A549 (cell line): ENCODE measurements at regions not wholly inside any gene's neighbourhood (a gene's known extent, or its start where the extent isn't known, plus 50 kb on each side); places are given as distances from the start of the nearest gene placed in this dataset.

Experiments used
- ATAC-seq, 2 experiments: fragments of 200-7000 bp in 1 of 2; fragments of >200 bp in 1 of 2; cut with Nextera tagmentation in 1 of 2; cut with Tn5 transposase in 1 of 2; 3 replicates each; pipeline versions ENCODE4 v1.8.0 to v1.9.1; 2018 to 2020; ENCODE audit warnings: mild to moderate bottlenecking in 1 of 2, moderate library complexity in 1 of 2
- CTCF ChIA-PET: fragments of 300-600 bp; sonication (Branson Sonifier 250); formaldehyde crosslinking; extraction: SDS; loops from one replicate; lab custom pipeline; 2021; ENCODE audit warnings: antibody characterized with exemption, inconsistent platforms; lab: Yijun Ruan, JAX
- POLR2A ChIA-PET: fragments of 350-600 bp; formaldehyde crosslinking; extraction: SDS; loops from one replicate; lab custom pipeline; 2021; ENCODE audit warnings: antibody characterized with exemption, inconsistent platforms; lab: Yijun Ruan, JAX
- DNase-seq, 2 experiments: peaks; one replicate each; pipeline versions ENCODE4 v3.0.0 to v3.0.0-alpha.2; 2011 to 2016; ENCODE audit warnings: low read depth in 1 of 2, low spot score in 1 of 2
- FAIRE-seq: peaks from 2 replicates; lab custom pipeline; 2011; peaks lifted over from hg19 to GRCh38; lab: Jason Lieb, UNC
- H3K27ac ChIP-seq, 2 experiments: fragments of >200 bp; sonication (Bioruptor Twin); formaldehyde crosslinking; 3 replicates each; pipeline ENCODE4 v1.5.1; 2016 to 2017
- H3K4me1 ChIP-seq: fragments of >200 bp; sonication (Bioruptor Twin); formaldehyde crosslinking; 3 replicates; pipeline ENCODE4 v1.6.1; 2016
- H3K4me2 ChIP-seq: fragments of >200 bp; sonication (Bioruptor Twin); formaldehyde crosslinking; 3 replicates; pipeline ENCODE4 v1.6.1; 2016
- H3K4me3 ChIP-seq: fragments of >200 bp; sonication (Bioruptor Twin); formaldehyde crosslinking; 3 replicates; pipeline ENCODE4 v1.5.1; 2016
- H3K9me3 ChIP-seq: fragments of >200 bp; sonication (Bioruptor Twin); formaldehyde crosslinking; 3 replicates; pipeline ENCODE4 v1.6.1; 2016
- CBX8 ChIP-seq: fragments of 200-600 bp; sonication (generic); IDR thresholded peaks from 2 replicates; pipeline ENCODE4 v1.6.1; 2016
- CEBPB ChIP-seq, 2 experiments: fragments of >200 bp in 1 of 2; sonication (Bioruptor Twin) in 1 of 2; formaldehyde crosslinking in 1 of 2; IDR thresholded peaks; 2 replicates each; pipeline ENCODE4 v1.6.1; 2012 to 2016
- EHF ChIP-seq: fragments of 250-450 bp; sonication (Bioruptor Pico); IDR thresholded peaks from 2 replicates; pipeline ENCODE4 v1.5.0; 2020; ENCODE audit warnings: mild to moderate bottlenecking
- EHMT2 ChIP-seq: fragments of 200-600 bp; sonication (generic); IDR thresholded peaks from 2 replicates; pipeline ENCODE4 v1.6.1; 2016; ENCODE audit warnings: antibody characterized with exemption, low read depth, mild to moderate bottlenecking, moderate library complexity
- EP300 ChIP-seq, 2 experiments: fragments of >200 bp; sonication (Bioruptor Twin); formaldehyde crosslinking; IDR thresholded peaks; 2 replicates in 1 of 2; 3 replicates in 1 of 2; pipeline ENCODE4 v1.6.1; 2016 to 2017
- ESRRA ChIP-seq: fragments of 150-350 bp; IDR thresholded peaks from 2 replicates; pipeline ENCODE4 v1.6.1; 2014; ENCODE audit warnings: mild to moderate bottlenecking, low read length, borderline replicate concordance
- GATA3 ChIP-seq: IDR thresholded peaks from 2 replicates; pipeline ENCODE4 v1.6.1; 2012; ENCODE audit warnings: borderline replicate concordance
- HOXA7 ChIP-seq: fragments of 250-450 bp; sonication (Bioruptor Pico); IDR thresholded peaks from 2 replicates; pipeline ENCODE4 v1.5.0; 2020; ENCODE audit warnings: mild to moderate bottlenecking, moderate library complexity
- HOXB13 ChIP-seq: fragments of 250-450 bp; sonication (Bioruptor Pico); IDR thresholded peaks from 2 replicates; pipeline ENCODE4 v1.5.0; 2020; ENCODE audit warnings: low read depth, mild to moderate bottlenecking, moderate library complexity
- KDM5A ChIP-seq: fragments of 200-600 bp; sonication (generic); IDR thresholded peaks from 2 replicates; pipeline ENCODE4 v1.6.1; 2016; ENCODE audit warnings: antibody characterized with exemption, mild to moderate bottlenecking
- MYC ChIP-seq: IDR thresholded peaks from 2 replicates; pipeline ENCODE4 v1.6.1; 2012; ENCODE audit warnings: mild to moderate bottlenecking, inconsistent platforms, low read length, improper control_type of control experiment, borderline replicate concordance
- PHF8 ChIP-seq: fragments of 200-600 bp; sonication (generic); IDR thresholded peaks from 2 replicates; pipeline ENCODE4 v1.6.1; 2016; ENCODE audit warnings: low read depth, mild to moderate bottlenecking, antibody characterized with exemption, moderate library complexity, borderline replicate concordance
- POLR2A ChIP-seq: IDR thresholded peaks from 2 replicates; pipeline ENCODE4 v1.6.1; 2012; ENCODE audit warnings: mild to moderate bottlenecking, low read length
- POLR2AphosphoS2 ChIP-seq: conservative IDR thresholded peaks from 2 replicates; pipeline ENCODE4 v1.6.1; 2012; ENCODE audit warnings: low read length, improper control_type of control experiment, inconsistent platforms
- RAD21 ChIP-seq, 2 experiments: fragments of >200 bp in 1 of 2; sonication (Bioruptor Twin) in 1 of 2; formaldehyde crosslinking in 1 of 2; IDR thresholded peaks in 1 of 2; conservative IDR thresholded peaks in 1 of 2; 2 replicates in 1 of 2; 3 replicates in 1 of 2; pipeline ENCODE4 v1.6.1; 2012 to 2018; ENCODE audit warnings: inconsistent platforms in 1 of 2
- RFX5 ChIP-seq: fragments of 450-650 bp; IDR thresholded peaks from 2 replicates; pipeline ENCODE4 v1.7.1; 2014; ENCODE audit warnings: antibody characterized with exemption, mild to moderate bottlenecking, moderate library complexity
- RNF2 ChIP-seq: fragments of 200-600 bp; sonication (generic); IDR thresholded peaks from 2 replicates; pipeline ENCODE4 v1.6.1; 2016; ENCODE audit warnings: low read depth, mild to moderate bottlenecking, antibody characterized with exemption, moderate library complexity, borderline replicate concordance
- TFCP2L1 ChIP-seq: fragments of 250-450 bp; sonication (Bioruptor Pico); IDR thresholded peaks from 2 replicates; pipeline ENCODE4 v1.5.0; 2021; ENCODE audit warnings: mild to moderate bottlenecking
- TP53 ChIP-seq: fragments of 250-450 bp; sonication (Bioruptor Pico); IDR thresholded peaks from 2 replicates; pipeline ENCODE4 v1.5.0; 2021; ENCODE audit warnings: mild to moderate bottlenecking, moderate library complexity
- ZC3H11A ChIP-seq: fragments of 450-650 bp; IDR thresholded peaks from 2 replicates; pipeline ENCODE4 v1.6.1; 2014; ENCODE audit warnings: antibody characterized with exemption, mild to moderate bottlenecking
- ZFP36 ChIP-seq: fragments of 450-650 bp; IDR thresholded peaks from 2 replicates; pipeline ENCODE4 v1.6.1; 2014; ENCODE audit warnings: borderline replicate concordance; ENCODE audit not compliant: partially characterized antibody
- WGBS: methylation state at CpG from one replicate; pipeline ENCODE4 v1.1.6; 2017; ENCODE audit errors: missing lambda C conversion rate; 5-methylcytosine and 5-hydroxymethylcytosine counted together
- TF ChIP-seq, protein P1 (sequence below): fragments of 250-450 bp; sonication (Bioruptor Pico); IDR thresholded peaks from 2 replicates; pipeline ENCODE4 v1.5.0; 2021; ENCODE audit warnings: mild to moderate bottlenecking, moderate library complexity, borderline replicate concordance
- TF ChIP-seq, protein P2 (sequence below): fragments of 200-600 bp; sonication (generic); IDR thresholded peaks from 2 replicates; pipeline ENCODE4 v1.6.1; 2016; ENCODE audit warnings: antibody characterized with exemption, mild to moderate bottlenecking, moderate library complexity

DNA sequence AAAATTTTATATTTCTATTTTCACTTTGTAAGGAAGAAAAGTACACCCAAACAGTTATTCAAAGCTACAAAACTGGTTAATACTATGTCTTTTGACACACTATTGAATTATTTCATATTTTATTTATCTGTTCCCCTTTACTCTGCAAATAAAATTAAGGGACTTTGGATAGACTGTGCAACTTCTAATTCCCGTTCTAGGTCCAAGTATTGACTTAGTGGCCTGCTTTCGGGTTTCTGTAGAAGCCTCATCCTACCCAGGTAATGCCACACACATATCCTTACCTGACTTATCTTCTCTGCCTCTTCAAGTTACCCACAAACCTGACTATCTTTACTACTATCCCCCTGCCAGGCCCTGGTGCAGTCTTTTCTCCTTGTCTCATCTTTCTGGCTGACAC is 156.3 kb upstream of the TMTC2 start:
- POLR2A ChIA-PET: no interaction called here
- Histone ChIP-seq H3K4me2 (no peak overlapping the region), H3K9me3 (no peaks in the 10 kb centered on the region), H3K4me1 (no peaks in the 10 kb centered on the region), H3K4me3 (no peak overlapping the region), H3K27ac (no peak overlapping the region)
- FAIRE-seq: no peak
- WGBS: 31% methylated on average over 2 of the region's 2 CpGs
- no peak for DNase-seq
- ATAC-seq: no peak
- CTCF ChIA-PET: no interaction called here
- TF ChIP-seq CBX8: no peak

DNA sequence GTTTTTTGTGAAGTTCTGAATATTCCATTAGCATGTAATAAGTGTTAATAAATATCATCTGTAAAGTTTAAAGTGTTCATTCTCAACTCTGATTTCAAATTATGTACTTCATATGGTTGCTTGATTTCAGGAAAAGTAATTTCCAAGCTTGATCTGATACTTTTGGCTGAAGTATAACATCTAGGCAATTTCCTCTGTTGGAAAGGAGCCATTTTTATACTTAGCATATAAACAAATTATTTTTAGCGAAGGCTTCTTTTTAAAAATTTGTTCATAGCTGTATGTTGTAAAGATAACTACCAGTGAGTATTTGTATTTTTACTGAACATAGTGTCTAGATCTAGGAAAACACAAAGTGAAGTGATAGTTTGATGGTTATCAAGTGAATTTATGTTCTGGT is 153.4 kb upstream of the TMTC2 start:
- no peak overlapping the region for H3K4me2 ChIP-seq
- H3K9me3 ChIP-seq: no peaks in the 10 kb centered on the region
- CTCF ChIA-PET: interaction anchor here (0.8 to 1.5 kb wide), 2 partner anchors 37 to 153 kb away, joined by 3 read pairs; partner anchors contain the start of gene TMTC2
- no peak overlapping the region for H3K27ac ChIP-seq
- FAIRE-seq (no peak), DNase-seq (no peak), ATAC-seq (no peak)
- POLR2A ChIA-PET: no interaction called here
- WGBS: 45% methylated on average over 1 of the region's 1 CpG
- H3K4me3 ChIP-seq: no peak overlapping the region
- no peaks in the 10 kb centered on the region for H3K4me1 ChIP-seq
- TF ChIP-seq TFCP2L1 (no peak), POLR2AphosphoS2 (no peak), KDM5A (no peak), CEBPB (IDR thresholded peaks at IDR 0.05) (no peak), MYC (no peak), HOXB13 (CRISPR knock-in tag) (no peak), TP53 (no peak), EHF (CRISPR knock-in tag) (no peak)
- TF ChIP-seq, protein P1, sequence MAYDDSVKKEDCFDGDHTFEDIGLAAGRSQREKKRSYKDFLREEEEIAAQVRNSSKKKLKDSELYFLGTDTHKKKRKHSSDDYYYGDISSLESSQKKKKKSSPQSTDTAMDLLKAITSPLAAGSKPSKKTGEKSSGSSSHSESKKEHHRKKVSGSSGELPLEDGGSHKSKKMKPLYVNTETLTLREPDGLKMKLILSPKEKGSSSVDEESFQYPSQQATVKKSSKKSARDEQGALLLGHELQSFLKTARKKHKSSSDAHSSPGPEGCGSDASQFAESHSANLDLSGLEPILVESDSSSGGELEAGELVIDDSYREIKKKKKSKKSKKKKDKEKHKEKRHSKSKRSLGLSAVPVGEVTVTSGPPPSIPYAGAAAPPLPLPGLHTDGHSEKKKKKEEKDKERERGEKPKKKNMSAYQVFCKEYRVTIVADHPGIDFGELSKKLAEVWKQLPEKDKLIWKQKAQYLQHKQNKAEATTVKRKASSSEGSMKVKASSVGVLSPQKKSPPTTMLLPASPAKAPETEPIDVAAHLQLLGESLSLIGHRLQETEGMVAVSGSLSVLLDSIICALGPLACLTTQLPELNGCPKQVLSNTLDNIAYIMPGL: no peak
- TF ChIP-seq, protein P2, sequence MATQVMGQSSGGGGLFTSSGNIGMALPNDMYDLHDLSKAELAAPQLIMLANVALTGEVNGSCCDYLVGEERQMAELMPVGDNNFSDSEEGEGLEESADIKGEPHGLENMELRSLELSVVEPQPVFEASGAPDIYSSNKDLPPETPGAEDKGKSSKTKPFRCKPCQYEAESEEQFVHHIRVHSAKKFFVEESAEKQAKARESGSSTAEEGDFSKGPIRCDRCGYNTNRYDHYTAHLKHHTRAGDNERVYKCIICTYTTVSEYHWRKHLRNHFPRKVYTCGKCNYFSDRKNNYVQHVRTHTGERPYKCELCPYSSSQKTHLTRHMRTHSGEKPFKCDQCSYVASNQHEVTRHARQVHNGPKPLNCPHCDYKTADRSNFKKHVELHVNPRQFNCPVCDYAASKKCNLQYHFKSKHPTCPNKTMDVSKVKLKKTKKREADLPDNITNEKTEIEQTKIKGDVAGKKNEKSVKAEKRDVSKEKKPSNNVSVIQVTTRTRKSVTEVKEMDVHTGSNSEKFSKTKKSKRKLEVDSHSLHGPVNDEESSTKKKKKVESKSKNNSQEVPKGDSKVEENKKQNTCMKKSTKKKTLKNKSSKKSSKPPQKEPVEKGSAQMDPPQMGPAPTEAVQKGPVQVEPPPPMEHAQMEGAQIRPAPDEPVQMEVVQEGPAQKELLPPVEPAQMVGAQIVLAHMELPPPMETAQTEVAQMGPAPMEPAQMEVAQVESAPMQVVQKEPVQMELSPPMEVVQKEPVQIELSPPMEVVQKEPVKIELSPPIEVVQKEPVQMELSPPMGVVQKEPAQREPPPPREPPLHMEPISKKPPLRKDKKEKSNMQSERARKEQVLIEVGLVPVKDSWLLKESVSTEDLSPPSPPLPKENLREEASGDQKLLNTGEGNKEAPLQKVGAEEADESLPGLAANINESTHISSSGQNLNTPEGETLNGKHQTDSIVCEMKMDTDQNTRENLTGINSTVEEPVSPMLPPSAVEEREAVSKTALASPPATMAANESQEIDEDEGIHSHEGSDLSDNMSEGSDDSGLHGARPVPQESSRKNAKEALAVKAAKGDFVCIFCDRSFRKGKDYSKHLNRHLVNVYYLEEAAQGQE: no peak

DNA sequence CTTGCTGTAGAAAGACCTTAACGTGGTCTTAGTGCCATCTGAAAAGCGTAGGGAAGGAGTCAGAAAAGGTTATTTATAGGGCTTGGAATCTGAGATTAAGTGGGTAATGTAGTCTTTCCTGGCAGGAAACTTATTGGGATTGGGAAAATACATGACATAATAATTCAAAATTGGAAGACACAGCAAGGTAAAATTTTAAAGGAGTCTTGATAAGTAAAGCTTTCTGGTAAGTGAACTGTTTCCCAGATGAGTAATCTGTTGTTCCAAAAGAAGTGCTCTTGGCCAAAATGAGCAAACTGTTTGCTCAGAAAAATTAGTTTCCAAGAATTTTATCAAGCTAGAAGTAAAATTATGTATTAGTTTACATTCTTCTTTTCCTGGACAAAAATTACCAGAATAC is 149.3 kb upstream of the TMTC2 start:
- H3K4me2 ChIP-seq: no peak overlapping the region
- H3K4me3 ChIP-seq: no peak overlapping the region
- no peak for FAIRE-seq
- TF ChIP-seq KDM5A (no peak), RNF2 (no peak), EHF (CRISPR knock-in tag) (no peak), RAD21 (conservative IDR thresholded peaks at IDR 0.05 in 1 of 2, IDR thresholded peaks at IDR 0.05 in 1 of 2) (no peak), RFX5 (no peak), PHF8 (no peak), HOXB13 (CRISPR knock-in tag) (no peak), CBX8 (no peak), GATA3 (no peak), POLR2AphosphoS2 (no peak), POLR2A (no peak), HOXA7 (CRISPR knock-in tag) (no peak), ESRRA (no peak), EP300 (IDR thresholded peaks at IDR 0.05) (no peak), TFCP2L1 (no peak), EHMT2 (no peak), ZC3H11A (no peak), ZFP36 (no peak)
- TF ChIP-seq, protein P2: no peak
- POLR2A ChIA-PET: no interaction called here
- no peak overlapping the region for H3K27ac ChIP-seq
- CTCF ChIA-PET: interaction anchor here (1.3 kb wide), 1 partner anchor 9 kb away, joined by 10 read pairs; no protein-coding TSS in a partner anchor
- H3K9me3 ChIP-seq: peaks cover 3% of the 10 kb centered on the region; the same call in 1 of the 3 replicates
- H3K4me1 ChIP-seq: no peaks in the 10 kb centered on the region
- no peak for DNase-seq
- ATAC-seq: no peak
- WGBS: 3% methylated on average over 2 of the region's 2 CpGs
